ENCODE measurements at regions not wholly inside any gene's neighbourhood (a gene's known extent, or its start where the extent isn't known, plus 50 kb on each side); places are given as distances from the start of the nearest gene placed in this dataset.

DNA sequence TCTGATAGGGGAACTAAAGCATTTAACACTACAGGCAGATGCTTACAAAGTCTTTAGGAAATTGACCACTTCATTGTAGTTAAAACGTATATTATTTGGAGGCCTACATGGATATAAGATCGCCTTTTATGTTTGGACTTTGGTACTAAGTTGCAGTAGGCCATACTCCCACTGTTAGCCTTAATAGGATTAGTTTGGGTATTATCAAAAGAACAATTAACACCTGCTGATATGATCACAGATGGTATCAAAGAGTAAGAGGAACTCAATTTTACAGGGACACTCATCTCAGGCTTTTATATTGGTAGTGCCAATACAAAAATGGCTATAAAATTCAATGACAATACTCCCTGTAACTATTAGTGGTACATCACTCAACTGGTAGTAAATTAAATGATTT is 1183.0 kb downstream of the MAT2B start:
- H3K27me3 ChIP-seq (ENCODE audit: control insufficient read depth in 1 of 2, insufficient read depth in 2 of 2, low read length in 2 of 2) = no peaks in the 10 kb centered on the region; a peak in 1 of 5 replicates
- H3K4me3 ChIP-seq (replicated peaks in 1 of 3; ENCODE audit: insufficient read depth in 1 of 3, low read depth in 2 of 3, low read length in 3 of 3) = no peak overlapping the region
- TF ChIP-seq, protein P1, sequence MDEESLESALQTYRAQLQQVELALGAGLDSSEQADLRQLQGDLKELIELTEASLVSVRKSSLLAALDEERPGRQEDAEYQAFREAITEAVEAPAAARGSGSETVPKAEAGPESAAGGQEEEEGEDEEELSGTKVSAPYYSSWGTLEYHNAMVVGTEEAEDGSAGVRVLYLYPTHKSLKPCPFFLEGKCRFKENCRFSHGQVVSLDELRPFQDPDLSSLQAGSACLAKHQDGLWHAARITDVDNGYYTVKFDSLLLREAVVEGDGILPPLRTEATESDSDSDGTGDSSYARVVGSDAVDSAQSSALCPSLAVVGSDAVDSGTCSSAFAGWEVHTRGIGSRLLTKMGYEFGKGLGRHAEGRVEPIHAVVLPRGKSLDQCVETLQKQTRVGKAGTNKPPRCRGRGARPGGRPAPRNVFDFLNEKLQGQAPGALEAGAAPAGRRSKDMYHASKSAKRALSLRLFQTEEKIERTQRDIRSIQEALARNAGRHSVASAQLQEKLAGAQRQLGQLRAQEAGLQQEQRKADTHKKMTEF (CRISPR knock-in tag; IDR thresholded peaks at IDR 0.05) = no peak
- TF ChIP-seq, protein P2, sequence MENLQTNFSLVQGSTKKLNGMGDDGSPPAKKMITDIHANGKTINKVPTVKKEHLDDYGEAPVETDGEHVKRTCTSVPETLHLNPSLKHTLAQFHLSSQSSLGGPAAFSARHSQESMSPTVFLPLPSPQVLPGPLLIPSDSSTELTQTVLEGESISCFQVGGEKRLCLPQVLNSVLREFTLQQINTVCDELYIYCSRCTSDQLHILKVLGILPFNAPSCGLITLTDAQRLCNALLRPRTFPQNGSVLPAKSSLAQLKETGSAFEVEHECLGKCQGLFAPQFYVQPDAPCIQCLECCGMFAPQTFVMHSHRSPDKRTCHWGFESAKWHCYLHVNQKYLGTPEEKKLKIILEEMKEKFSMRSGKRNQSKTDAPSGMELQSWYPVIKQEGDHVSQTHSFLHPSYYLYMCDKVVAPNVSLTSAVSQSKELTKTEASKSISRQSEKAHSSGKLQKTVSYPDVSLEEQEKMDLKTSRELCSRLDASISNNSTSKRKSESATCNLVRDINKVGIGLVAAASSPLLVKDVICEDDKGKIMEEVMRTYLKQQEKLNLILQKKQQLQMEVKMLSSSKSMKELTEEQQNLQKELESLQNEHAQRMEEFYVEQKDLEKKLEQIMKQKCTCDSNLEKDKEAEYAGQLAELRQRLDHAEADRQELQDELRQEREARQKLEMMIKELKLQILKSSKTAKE (CRISPR knock-in tag; IDR thresholded peaks at IDR 0.05; ENCODE audit: borderline replicate concordance) = no peak
- FAIRE-seq (no peak), ATAC-seq (no peak), DNase-seq (ENCODE audit: low spot score) (no peak)
- intact Hi-C loops (cut with micrococcal nuclease; ENCODE audit: unreplicated experiment) = no loop called here
- peaks cover 44% of the 10 kb centered on the region for H3K9me3 ChIP-seq (ENCODE audit: low read length)
- H3K27ac ChIP-seq (ENCODE audit: extremely low read length, insufficient read depth, low read length) = no peak overlapping the region
- H3K79me2 ChIP-seq (ENCODE audit: insufficient read depth, low read length) = no peaks in the 10 kb centered on the region
- no peak overlapping the region for H3K4me2 ChIP-seq (ENCODE audit: low read depth, low read length)
- H3K9ac ChIP-seq (ENCODE audit: insufficient read depth, low read depth, low read length) = no peak overlapping the region
- no TSS peak for BruUV-seq (replicated peaks)
- no peaks in the 10 kb centered on the region for H3K4me1 ChIP-seq (ENCODE audit: insufficient read depth, low read length)
- ChIA-PET CTCF (ENCODE audit: low intra/inter-chr PET ratio, low total read pairs) (no interaction called here), POLR2A (no interaction called here)
- WGBS (ENCODE audit: low lambda C conversion rate) = 0% methylated on average over 2 of the region's 2 CpGs
- H2AFZ ChIP-seq (ENCODE audit: low read length) = no peak overlapping the region
- no peaks in the 10 kb centered on the region for H3K36me3 ChIP-seq (replicated peaks in 1 of 2; ENCODE audit: control insufficient read depth in 1 of 2, insufficient read depth in 2 of 2, low read length in 2 of 2)
- H4K20me1 ChIP-seq (ENCODE audit: insufficient read depth, low read length) = no peaks in the 10 kb centered on the region
- in situ Hi-C loops (cut with HindIII; ENCODE audit: extremely low pct_ligation_motif_present, low pct_unique_long_range_greater_than_20kb) = no loop called here

DNA sequence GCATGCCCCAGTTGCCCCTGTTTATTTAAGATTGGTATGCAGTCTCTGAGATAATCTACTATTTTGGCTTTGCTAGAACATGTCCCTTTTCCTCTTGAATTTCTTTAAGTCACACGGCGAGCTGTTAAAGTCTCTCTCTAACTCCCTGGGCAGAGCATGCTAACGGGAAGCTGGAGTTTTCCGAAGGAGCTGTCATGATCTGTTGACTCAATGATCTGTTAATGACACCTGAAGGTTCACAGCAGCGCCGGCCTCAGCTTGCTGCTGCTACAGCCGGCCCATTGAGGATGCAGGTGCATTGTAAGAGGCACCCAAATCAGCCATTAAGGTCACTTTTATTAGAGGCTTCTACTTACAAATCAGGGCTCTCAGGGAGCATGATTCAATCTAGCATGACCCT is 1203.4 kb downstream of the MAT2B start:
- POLR2A ChIA-PET = no interaction called here
- Histone ChIP-seq H3K79me2 (ENCODE audit: insufficient read depth, low read length) (no peaks in the 10 kb centered on the region), H3K4me3 (replicated peaks in 1 of 3; ENCODE audit: insufficient read depth in 1 of 3, low read depth in 2 of 3, low read length in 3 of 3) (no peak overlapping the region), H3K36me3 (replicated peaks in 1 of 2; ENCODE audit: control insufficient read depth in 1 of 2, insufficient read depth in 2 of 2, low read length in 2 of 2) (no peaks in the 10 kb centered on the region), H4K20me1 (ENCODE audit: insufficient read depth, low read length) (no peaks in the 10 kb centered on the region), H2AFZ (ENCODE audit: low read length) (no peak overlapping the region), H3K4me1 (ENCODE audit: insufficient read depth, low read length) (no peaks in the 10 kb centered on the region), H3K27me3 (ENCODE audit: control insufficient read depth in 1 of 2, insufficient read depth in 2 of 2, low read length in 2 of 2) (no peaks in the 10 kb centered on the region), H3K27ac (ENCODE audit: extremely low read length, insufficient read depth, low read length) (no peak overlapping the region), H3K9ac (ENCODE audit: insufficient read depth, low read depth, low read length) (no peak overlapping the region), H3K9me3 (ENCODE audit: low read length) (peaks cover 65% of the 10 kb centered on the region), H3K4me2 (ENCODE audit: low read depth, low read length) (no peak overlapping the region)
- ATAC-seq (no peak), DNase-seq (ENCODE audit: low spot score) (no peak), FAIRE-seq (no peak)
- intact Hi-C loops (cut with micrococcal nuclease; ENCODE audit: unreplicated experiment) = no loop called here
- TF ChIP-seq, protein P3, sequence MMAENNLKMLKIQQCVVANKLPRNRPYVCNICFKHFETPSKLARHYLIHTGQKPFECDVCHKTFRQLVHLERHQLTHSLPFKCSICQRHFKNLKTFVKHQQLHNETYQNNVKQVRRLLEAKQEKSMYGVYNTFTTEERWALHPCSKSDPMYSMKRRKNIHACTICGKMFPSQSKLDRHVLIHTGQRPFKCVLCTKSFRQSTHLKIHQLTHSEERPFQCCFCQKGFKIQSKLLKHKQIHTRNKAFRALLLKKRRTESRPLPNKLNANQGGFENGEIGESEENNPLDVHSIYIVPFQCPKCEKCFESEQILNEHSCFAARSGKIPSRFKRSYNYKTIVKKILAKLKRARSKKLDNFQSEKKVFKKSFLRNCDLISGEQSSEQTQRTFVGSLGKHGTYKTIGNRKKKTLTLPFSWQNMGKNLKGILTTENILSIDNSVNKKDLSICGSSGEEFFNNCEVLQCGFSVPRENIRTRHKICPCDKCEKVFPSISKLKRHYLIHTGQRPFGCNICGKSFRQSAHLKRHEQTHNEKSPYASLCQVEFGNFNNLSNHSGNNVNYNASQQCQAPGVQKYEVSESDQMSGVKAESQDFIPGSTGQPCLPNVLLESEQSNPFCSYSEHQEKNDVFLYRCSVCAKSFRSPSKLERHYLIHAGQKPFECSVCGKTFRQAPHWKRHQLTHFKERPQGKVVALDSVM (CRISPR knock-in tag; IDR thresholded peaks at IDR 0.05) = no peak
- TF ChIP-seq MZF1 (CRISPR knock-in tag; IDR thresholded peaks at IDR 0.05; ENCODE audit: borderline replicate concordance) (no peak), RXRB (CRISPR knock-in tag; IDR thresholded peaks at IDR 0.05; ENCODE audit: borderline replicate concordance) (no peak), DNMT3B (CRISPR knock-in tag; conservative IDR thresholded peaks at IDR 0.05) (no peak), RNF2 (conservative IDR thresholded peaks at IDR 0.05; ENCODE audit: low read depth) (no peak), NR1H2 (CRISPR knock-in tag; IDR thresholded peaks at IDR 0.05; ENCODE audit: borderline replicate concordance, low read depth) (no peak), MTF2 (CRISPR knock-in tag; IDR thresholded peaks at IDR 0.05; ENCODE audit: borderline replicate concordance) (no peak), EEA1 (CRISPR knock-in tag; IDR thresholded peaks at IDR 0.05; ENCODE audit: borderline replicate concordance) (no peak), HHEX (CRISPR knock-in tag; IDR thresholded peaks at IDR 0.05) (no peak), ZNF589 (CRISPR knock-in tag; conservative IDR thresholded peaks at IDR 0.05) (no peak), NFE2L2 (IDR thresholded peaks at IDR 0.05; ENCODE audit: low read length) (no peak)
- TF ChIP-seq, protein P4, sequence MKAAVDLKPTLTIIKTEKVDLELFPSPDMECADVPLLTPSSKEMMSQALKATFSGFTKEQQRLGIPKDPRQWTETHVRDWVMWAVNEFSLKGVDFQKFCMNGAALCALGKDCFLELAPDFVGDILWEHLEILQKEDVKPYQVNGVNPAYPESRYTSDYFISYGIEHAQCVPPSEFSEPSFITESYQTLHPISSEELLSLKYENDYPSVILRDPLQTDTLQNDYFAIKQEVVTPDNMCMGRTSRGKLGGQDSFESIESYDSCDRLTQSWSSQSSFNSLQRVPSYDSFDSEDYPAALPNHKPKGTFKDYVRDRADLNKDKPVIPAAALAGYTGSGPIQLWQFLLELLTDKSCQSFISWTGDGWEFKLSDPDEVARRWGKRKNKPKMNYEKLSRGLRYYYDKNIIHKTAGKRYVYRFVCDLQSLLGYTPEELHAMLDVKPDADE (CRISPR knock-in tag; IDR thresholded peaks at IDR 0.05) = no peak
- in situ Hi-C loops (cut with HindIII; ENCODE audit: extremely low pct_ligation_motif_present, low pct_unique_long_range_greater_than_20kb) = no loop called here
- BruUV-seq (replicated peaks) = no TSS peak
- CTCF ChIA-PET (ENCODE audit: low intra/inter-chr PET ratio, low total read pairs) = no interaction called here
- 1% methylated on average over 4 of the region's 7 CpGs for WGBS (ENCODE audit: low lambda C conversion rate)
